NCI-H82 (cell line): ENCODE measurements at regions not wholly inside any gene's neighbourhood (a gene's known extent, or its start where the extent isn't known, plus 50 kb on each side); places are given as distances from the start of the nearest gene placed in this dataset.
A peak's percentile ranks its signal among the peaks of the same experiment; 100 is the strongest.

Source experiments
- DNase-seq: peaks from one replicate; lab custom pipeline; 2025; lab: John Stamatoyannopoulos, UW

GRCh38 chr9:131809941-131810344, 70.1 kb upstream of the RAPGEF1 start:
- DNase-seq, result peak; percentile 96

GRCh38 chr9:131808291-131808690, 68.4 kb upstream of the RAPGEF1 start:
- no peak for DNase-seq

- peak; percentile 58 for DNase-seq
Observed at GRCh38 chr9:131807144-131807983, 67.5 kb upstream of the RAPGEF1 start.

- no peak for DNase-seq
Observed at GRCh38 chr9:131805803-131806202, 65.9 kb upstream of the RAPGEF1 start.

GRCh38 chr9:131804826-131805225, 65.0 kb upstream of the RAPGEF1 start:
- DNase-seq, result no peak

GRCh38 chr9:131803758-131804411, 64.0 kb upstream of the RAPGEF1 start:
- DNase-seq, result no peak

GRCh38 chr9:131801810-131802209, 61.9 kb upstream of the RAPGEF1 start:
- DNase-seq, result no peak

GRCh38 chr9:131800843-131801242, 61.0 kb upstream of the RAPGEF1 start:
- DNase-seq, result peak; percentile 26

GRCh38 chr9:131800366-131800765, 60.5 kb upstream of the RAPGEF1 start:
- no peak for DNase-seq

- DNase-seq, result peak; percentile 27
Observed at GRCh38 chr9:131799177-131799823, 59.4 kb upstream of the RAPGEF1 start.

GRCh38 chr9:131798246-131798645, 58.4 kb upstream of the RAPGEF1 start:
- peak; percentile 83 for DNase-seq

GRCh38 chr9:131794393-131794792, 54.5 kb upstream of the RAPGEF1 start:
- no peak for DNase-seq

- no peak for DNase-seq
Observed at GRCh38 chr9:131791542-131792254, 51.8 kb upstream of the RAPGEF1 start.
